Loucy (cell line): ENCODE measurements at regions not wholly inside any gene's neighbourhood (a gene's known extent, or its start where the extent isn't known, plus 50 kb on each side); places are given as distances from the start of the nearest gene placed in this dataset.

Experiments
- H2AFZ ChIP-seq: fragments of 200-600 bp; sonication (generic); 2 replicates; pipeline ENCODE4 v1.6.0; 2016; ENCODE audit warnings: antibody characterized with exemption, mild to moderate bottlenecking, low read length, moderate library complexity
- H3F3A ChIP-seq: fragments of 200-600 bp; 2 replicates; pipeline ENCODE4 v1.6.0; 2016; ENCODE audit warnings: antibody characterized with exemption, low read depth, mild to moderate bottlenecking
- H3K27me3 ChIP-seq: fragments of 200-600 bp; sonication (generic); 2 replicates; pipeline ENCODE4 v1.6.1; 2014; ENCODE audit warnings: low read length, mild to moderate bottlenecking; ENCODE audit not compliant: insufficient read depth, poor library complexity, severe bottlenecking
- H3K36me3 ChIP-seq: fragments of 200-600 bp; sonication (generic); 2 replicates; pipeline ENCODE4 v1.6.1; 2016; ENCODE audit warnings: low read length; ENCODE audit not compliant: insufficient read depth
- H3K4me1 ChIP-seq: fragments of 200-600 bp; sonication (generic); 2 replicates; pipeline ENCODE4 v1.5.1; 2014; ENCODE audit warnings: low read length, mild to moderate bottlenecking; ENCODE audit not compliant: insufficient read depth, poor library complexity, severe bottlenecking
- H3K4me2 ChIP-seq: fragments of 200-600 bp; sonication (generic); 2 replicates; pipeline ENCODE4 v1.6.0; 2014; ENCODE audit warnings: antibody characterized with exemption, low read length, low read depth, mild to moderate bottlenecking; ENCODE audit not compliant: poor library complexity, severe bottlenecking
- H3K4me3 ChIP-seq: fragments of 200-600 bp; sonication (generic); 2 replicates; pipeline ENCODE4 v1.5.1; 2014; ENCODE audit warnings: low read length, mild to moderate bottlenecking, mixed read lengths; ENCODE audit not compliant: poor library complexity, severe bottlenecking
- H3K79me2 ChIP-seq: fragments of 200-600 bp; sonication (generic); 2 replicates; pipeline ENCODE4 v1.6.1; 2014; ENCODE audit warnings: low read length; ENCODE audit not compliant: insufficient read depth
- H3K9ac ChIP-seq: fragments of 200-600 bp; sonication (generic); 2 replicates; pipeline ENCODE4 v1.6.0; 2014; ENCODE audit warnings: mild to moderate bottlenecking, low read depth, low read length, moderate library complexity; ENCODE audit not compliant: poor library complexity, severe bottlenecking
- H3K9me2 ChIP-seq: fragments of 200-600 bp; sonication (generic); replicated peaks from 2 replicates; pipeline ENCODE4 v1.6.1; 2016; ENCODE audit warnings: low read depth, low read length, mixed read lengths
- H3K9me3 ChIP-seq: fragments of 200-600 bp; sonication (generic); 2 replicates; pipeline ENCODE4 v1.6.1; 2014; ENCODE audit warnings: mild to moderate bottlenecking, antibody characterized with exemption, low read length, low read depth; ENCODE audit not compliant: insufficient read depth
- H4K20me1 ChIP-seq: fragments of 200-600 bp; sonication (generic); 2 replicates; pipeline ENCODE4 v1.6.0; 2014; ENCODE audit warnings: antibody characterized with exemption, low read length, mild to moderate bottlenecking; ENCODE audit not compliant: insufficient read depth, poor library complexity, severe bottlenecking
- EZH2phosphoT487 ChIP-seq: fragments of 200-600 bp; IDR thresholded peaks from 2 replicates; pipeline ENCODE4 v1.6.1; 2018; ENCODE audit warnings: antibody characterized with exemption, mild to moderate bottlenecking, moderate library complexity, borderline replicate concordance
- TF ChIP-seq, protein P1 (sequence below): fragments of 200-600 bp; sonication (generic); conservative IDR thresholded peaks from 2 replicates; pipeline ENCODE4 v1.5.1; 2014; ENCODE audit warnings: mild to moderate bottlenecking, antibody characterized with exemption, low read length

DNA sequence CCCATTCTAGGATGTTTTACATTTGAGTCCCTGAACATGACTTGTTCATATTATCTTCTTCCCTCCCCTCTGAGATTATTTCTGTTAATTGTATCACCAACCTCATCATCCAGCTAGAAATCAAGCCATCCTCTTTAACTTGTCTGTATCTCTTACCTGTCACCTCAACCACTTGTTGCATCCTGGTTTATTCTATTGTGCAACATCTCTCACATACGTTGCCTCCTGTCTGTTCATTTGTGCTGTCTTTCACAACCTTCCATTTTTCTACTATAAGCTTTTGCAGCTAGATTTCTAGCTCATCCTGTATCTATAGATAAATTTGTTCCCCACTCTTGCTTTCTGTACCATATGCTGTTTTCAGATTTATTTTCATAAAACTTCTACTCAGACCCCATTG lies 183.7 kb downstream of the MCHR2 start:
- no peaks in the 10 kb centered on the region for H3K36me3 ChIP-seq
- no peaks in the 10 kb centered on the region for H3K27me3 ChIP-seq
- H3K9me3 ChIP-seq: no peaks in the 10 kb centered on the region
- no peaks in the 10 kb centered on the region for H3K4me1 ChIP-seq
- no peak for TF ChIP-seq EZH2phosphoT487
- TF ChIP-seq, protein P1, sequence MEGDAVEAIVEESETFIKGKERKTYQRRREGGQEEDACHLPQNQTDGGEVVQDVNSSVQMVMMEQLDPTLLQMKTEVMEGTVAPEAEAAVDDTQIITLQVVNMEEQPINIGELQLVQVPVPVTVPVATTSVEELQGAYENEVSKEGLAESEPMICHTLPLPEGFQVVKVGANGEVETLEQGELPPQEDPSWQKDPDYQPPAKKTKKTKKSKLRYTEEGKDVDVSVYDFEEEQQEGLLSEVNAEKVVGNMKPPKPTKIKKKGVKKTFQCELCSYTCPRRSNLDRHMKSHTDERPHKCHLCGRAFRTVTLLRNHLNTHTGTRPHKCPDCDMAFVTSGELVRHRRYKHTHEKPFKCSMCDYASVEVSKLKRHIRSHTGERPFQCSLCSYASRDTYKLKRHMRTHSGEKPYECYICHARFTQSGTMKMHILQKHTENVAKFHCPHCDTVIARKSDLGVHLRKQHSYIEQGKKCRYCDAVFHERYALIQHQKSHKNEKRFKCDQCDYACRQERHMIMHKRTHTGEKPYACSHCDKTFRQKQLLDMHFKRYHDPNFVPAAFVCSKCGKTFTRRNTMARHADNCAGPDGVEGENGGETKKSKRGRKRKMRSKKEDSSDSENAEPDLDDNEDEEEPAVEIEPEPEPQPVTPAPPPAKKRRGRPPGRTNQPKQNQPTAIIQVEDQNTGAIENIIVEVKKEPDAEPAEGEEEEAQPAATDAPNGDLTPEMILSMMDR: no peak
- H3F3A ChIP-seq: no peaks in the 10 kb centered on the region
- H3K4me2 ChIP-seq: no peak overlapping the region
- H3K9me2 ChIP-seq: no peaks in the 10 kb centered on the region
- H4K20me1 ChIP-seq: no peaks in the 10 kb centered on the region
- H3K9ac ChIP-seq: no peak overlapping the region
- H2AFZ ChIP-seq: no peak overlapping the region
- H3K79me2 ChIP-seq: no peaks in the 10 kb centered on the region
- H3K4me3 ChIP-seq: no peak overlapping the region

DNA sequence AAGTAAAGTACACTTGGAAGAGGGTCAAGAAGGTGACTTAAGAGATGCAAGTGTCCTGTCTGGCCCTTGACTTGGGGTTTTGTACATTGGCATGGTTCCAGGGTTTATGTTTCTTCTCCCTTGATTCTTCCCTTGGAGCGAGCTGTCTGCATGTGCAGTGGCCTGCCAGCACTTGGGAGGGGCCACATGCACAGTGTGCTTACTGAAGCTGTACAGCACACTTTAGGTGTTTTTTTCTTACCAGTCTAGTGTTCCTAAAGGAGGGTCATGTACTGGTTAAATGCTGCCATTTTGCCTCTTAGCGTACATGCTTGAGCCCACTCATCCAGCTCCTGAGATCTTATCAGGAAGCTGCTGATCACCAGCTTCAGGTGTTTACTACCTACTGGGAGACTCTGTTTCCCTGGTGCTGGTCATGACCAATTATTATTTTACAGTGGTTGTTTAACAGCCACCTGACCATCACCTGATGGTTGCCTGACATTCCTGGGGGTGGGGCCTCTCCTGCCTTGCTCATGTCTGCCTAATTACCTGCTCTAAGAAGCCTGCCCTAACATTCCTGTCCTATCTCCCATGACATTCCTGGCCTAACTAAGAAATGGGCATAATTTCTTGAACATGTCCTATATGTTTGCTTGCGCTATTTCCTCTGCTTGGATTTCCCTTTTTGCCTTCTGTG lies 182.9 kb downstream of the MCHR2 start:
- Histone ChIP-seq H4K20me1 (no peaks in the 10 kb centered on the region), H3K9me3 (no peaks in the 10 kb centered on the region), H3K4me2 (no peak overlapping the region), H3K4me1 (no peaks in the 10 kb centered on the region), H3F3A (no peaks in the 10 kb centered on the region), H3K27me3 (no peaks in the 10 kb centered on the region), H3K36me3 (no peaks in the 10 kb centered on the region), H3K9me2 (no peaks in the 10 kb centered on the region), H2AFZ (no peak overlapping the region), H3K9ac (no peak overlapping the region), H3K4me3 (no peak overlapping the region), H3K79me2 (no peaks in the 10 kb centered on the region)
- no peak for TF ChIP-seq EZH2phosphoT487
- TF ChIP-seq, protein P1: no peak

DNA sequence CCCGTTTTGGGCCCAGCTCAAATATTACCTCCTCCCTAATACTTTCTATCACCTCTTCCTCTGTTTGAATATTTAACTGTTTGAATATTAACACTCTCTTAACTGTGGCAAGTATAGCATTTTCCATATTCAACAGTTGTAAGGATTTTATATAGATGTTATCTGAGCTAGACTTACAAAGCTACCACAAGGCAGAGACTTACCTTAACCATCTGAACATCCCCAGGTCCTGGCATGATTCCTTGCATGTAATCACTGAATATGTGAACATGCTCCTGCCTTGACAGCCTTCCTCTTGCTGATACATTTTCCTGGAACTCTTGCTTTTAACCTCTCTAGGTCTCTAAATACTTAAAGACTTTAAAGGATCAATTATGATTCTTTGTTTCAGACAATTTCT lies 182.4 kb downstream of the MCHR2 start:
- no peaks in the 10 kb centered on the region for H3K9me3 ChIP-seq
- H4K20me1 ChIP-seq: no peaks in the 10 kb centered on the region
- no peak overlapping the region for H3K4me2 ChIP-seq
- no peaks in the 10 kb centered on the region for H3K36me3 ChIP-seq
- no peak overlapping the region for H2AFZ ChIP-seq
- H3K79me2 ChIP-seq: no peaks in the 10 kb centered on the region
- H3K4me1 ChIP-seq: no peaks in the 10 kb centered on the region
- no peaks in the 10 kb centered on the region for H3K9me2 ChIP-seq
- no peak overlapping the region for H3K9ac ChIP-seq
- H3K4me3 ChIP-seq: no peak overlapping the region
- TF ChIP-seq, protein P1: no peak
- no peak for TF ChIP-seq EZH2phosphoT487
- H3K27me3 ChIP-seq: no peaks in the 10 kb centered on the region
- no peaks in the 10 kb centered on the region for H3F3A ChIP-seq
